ENCODE measurements at regions not wholly inside any gene's neighbourhood (a gene's known extent, or its start where the extent isn't known, plus 50 kb on each side); places are given as distances from the start of the nearest gene placed in this dataset.
"Not testable (repeated sequence)": the region's sequence is repeated elsewhere in the genome, so short reads cannot be mapped to it uniquely, and the experiment has no call there.

DNA sequence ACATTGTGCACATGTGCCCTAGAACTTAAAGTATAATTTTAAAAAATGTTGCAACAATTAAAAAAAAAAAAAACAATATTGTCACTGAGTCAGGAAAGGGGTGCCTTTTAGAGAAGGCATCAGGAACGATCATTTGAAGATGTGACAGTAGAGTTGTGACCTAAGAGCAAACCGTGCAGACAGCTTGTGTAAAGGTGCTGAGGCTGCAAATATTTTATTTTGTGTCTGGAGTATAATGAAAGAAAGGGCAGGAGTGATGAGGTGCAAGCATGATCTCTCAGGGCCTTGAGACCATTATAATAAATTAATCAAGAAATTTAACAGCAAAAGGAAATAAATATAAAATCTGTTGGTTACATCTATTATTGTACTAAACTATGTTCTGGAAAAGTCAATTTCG lies 1219.7 kb downstream of the OLFM4 start:
- Histone ChIP-seq H3K27me3 (ENCODE audit: insufficient read depth, low read depth, severe bottlenecking) (no peaks in the 10 kb centered on the region), H3K27ac (no peak overlapping the region), H3K9me3 (ENCODE audit: severe bottlenecking) (no peaks in the 10 kb centered on the region), H3K4me3 (ENCODE audit: low read depth, low read length) (no peak overlapping the region), H3K36me3 (no peaks in the 10 kb centered on the region)
- no peak for TF ChIP-seq CTCF (IDR thresholded peaks at IDR 0.05; ENCODE audit: low read depth, low read length)
- no peak for DNase-seq

GRCh38 chr13:54261856-54262255 lies 1233.2 kb downstream of the OLFM4 start:
- H3K27ac ChIP-seq: no peak overlapping the region
- DNase-seq: no peak
- TF ChIP-seq CTCF (IDR thresholded peaks at IDR 0.05; ENCODE audit: low read depth, low read length): no peak
- no peak overlapping the region for H3K4me3 ChIP-seq (ENCODE audit: low read depth, low read length)
- H3K9me3 ChIP-seq (ENCODE audit: severe bottlenecking): no peaks in the 10 kb centered on the region
- H3K36me3 ChIP-seq: no peaks in the 10 kb centered on the region
- H3K27me3 ChIP-seq (ENCODE audit: insufficient read depth, low read depth, severe bottlenecking): no peaks in the 10 kb centered on the region

DNA sequence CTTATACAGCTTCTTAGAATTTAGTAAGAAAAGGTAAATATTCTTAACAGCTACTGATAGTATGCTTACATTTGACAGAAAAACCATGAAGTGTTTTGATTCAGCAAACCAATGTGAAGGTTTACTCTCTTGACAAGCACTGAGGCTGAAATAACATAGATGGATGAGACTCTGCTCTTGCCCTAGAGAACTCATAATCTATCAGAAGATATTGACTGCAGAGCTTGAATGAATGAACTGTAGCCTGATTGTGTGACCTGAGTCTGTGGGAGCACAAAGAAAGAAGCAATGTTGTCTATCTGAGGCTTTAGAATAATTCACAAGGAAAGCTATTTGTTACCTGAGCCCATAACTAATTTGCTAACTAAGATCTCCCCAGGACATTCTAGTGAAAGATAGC lies 1235.3 kb downstream of the OLFM4 start:
- H3K9me3 ChIP-seq (ENCODE audit: severe bottlenecking): no peaks in the 10 kb centered on the region
- no peak for DNase-seq
- H3K4me3 ChIP-seq (ENCODE audit: low read depth, low read length): no peak overlapping the region
- H3K27ac ChIP-seq: no peak overlapping the region
- H3K36me3 ChIP-seq: no peaks in the 10 kb centered on the region
- no peaks in the 10 kb centered on the region for H3K27me3 ChIP-seq (ENCODE audit: insufficient read depth, low read depth, severe bottlenecking)
- no peak for TF ChIP-seq CTCF (IDR thresholded peaks at IDR 0.05; ENCODE audit: low read depth, low read length)

DNA sequence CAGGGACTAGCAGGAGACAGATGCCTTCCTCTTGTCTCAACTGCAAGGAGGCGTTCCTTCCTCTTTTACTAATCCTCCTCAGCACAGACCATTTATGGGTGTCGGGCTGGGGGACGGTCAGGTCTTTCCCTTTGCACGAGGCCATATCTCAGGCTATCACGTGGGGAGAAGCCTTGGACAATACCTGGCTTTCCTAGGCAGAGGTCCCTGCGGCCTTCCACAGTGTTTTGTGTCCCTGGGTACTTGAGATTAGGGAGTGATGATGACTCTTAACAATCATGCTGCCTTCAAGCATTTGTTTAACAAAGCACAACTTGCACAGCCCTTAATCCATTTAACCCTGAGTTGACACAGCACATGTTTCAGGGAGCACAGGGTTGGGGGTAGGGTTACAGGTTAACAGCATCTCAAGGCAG lies 1238.6 kb downstream of the OLFM4 start:
- DNase-seq; H3K4me3 ChIP-seq (ENCODE audit: low read depth, low read length); H3K27ac ChIP-seq: not testable (repeated sequence)

DNA sequence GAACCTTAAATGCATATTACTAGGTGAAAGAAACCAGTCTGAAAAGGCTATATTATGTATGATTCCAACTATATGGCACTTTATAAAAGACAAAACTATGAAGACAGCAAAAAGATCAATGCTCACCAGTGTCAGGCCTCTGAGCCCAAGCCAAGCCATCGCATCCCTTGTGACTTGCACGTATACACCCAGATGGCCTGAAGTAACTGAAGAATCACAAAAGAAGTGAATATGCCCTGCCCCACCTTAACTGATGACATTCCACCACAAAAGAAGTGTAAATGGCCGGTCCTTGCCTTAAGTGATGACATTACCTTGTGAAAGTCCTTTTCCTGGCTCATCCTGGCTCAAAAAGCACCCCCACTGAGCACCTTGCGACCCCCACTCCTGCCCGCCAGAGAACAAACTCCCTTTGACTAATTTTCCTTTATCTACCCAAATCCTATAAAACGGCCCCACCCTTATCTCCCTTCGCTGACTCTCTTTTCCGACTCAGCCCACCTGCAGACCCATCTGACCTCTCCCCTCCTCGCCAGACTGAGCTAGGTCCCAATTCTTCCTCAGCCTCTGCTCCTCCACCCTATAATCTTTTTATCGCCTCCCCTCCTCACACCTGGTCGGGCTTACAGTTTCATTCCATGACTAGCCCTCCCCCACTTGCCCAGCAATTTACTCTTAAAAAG lies 1239.5 kb downstream of the OLFM4 start:
- H3K9me3 ChIP-seq (ENCODE audit: severe bottlenecking); H3K27ac ChIP-seq; H3K27me3 ChIP-seq (ENCODE audit: insufficient read depth, low read depth, severe bottlenecking); DNase-seq; H3K36me3 ChIP-seq; H3K4me3 ChIP-seq (ENCODE audit: low read depth, low read length): not testable (repeated sequence)

More for the DNA sequence above, 1238.6 kb downstream of the OLFM4 start:
- H3K27me3 ChIP-seq (ENCODE audit: insufficient read depth, low read depth, severe bottlenecking); H3K9me3 ChIP-seq (ENCODE audit: severe bottlenecking); H3K36me3 ChIP-seq: not testable (repeated sequence)

- Histone ChIP-seq H3K27me3 (ENCODE audit: insufficient read depth, low read depth, severe bottlenecking) (no peaks in the 10 kb centered on the region), H3K4me3 (ENCODE audit: low read depth, low read length) (no peak overlapping the region), H3K27ac (no peak overlapping the region), H3K36me3 (no peaks in the 10 kb centered on the region), H3K9me3 (ENCODE audit: severe bottlenecking) (no peaks in the 10 kb centered on the region)
- peak; percentile 44 for DNase-seq
- TF ChIP-seq CTCF (IDR thresholded peaks at IDR 0.05; ENCODE audit: low read depth, low read length): no peak
Measured at GRCh38 chr13:54287062-54287764, 1258.6 kb downstream of the OLFM4 start.
